ENCODE measurements at regions not wholly inside any gene's neighbourhood (a gene's known extent, or its start where the extent isn't known, plus 50 kb on each side); places are given as distances from the start of the nearest gene placed in this dataset.

DNA sequence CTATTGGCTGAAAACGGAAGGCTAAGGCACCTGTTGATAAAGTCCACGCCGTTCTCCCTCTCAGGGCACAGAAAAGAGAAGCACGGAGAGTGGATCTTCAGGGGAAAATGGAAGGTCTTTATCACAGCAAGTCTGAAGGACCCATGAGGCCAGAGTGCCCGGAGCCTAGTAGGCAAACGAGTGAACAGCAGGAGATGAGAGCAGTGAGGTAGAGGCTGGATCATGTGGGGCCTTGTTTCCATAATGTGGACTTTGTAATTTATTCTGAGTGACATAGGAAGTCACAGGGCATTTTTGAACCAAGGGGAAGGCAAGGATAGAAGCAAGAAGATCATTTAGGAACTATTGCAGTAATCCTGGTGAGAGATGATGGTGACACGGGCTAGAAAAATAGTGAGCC, 287.2 kb upstream of the NRIP1 start:
- Histone ChIP-seq H3K4me3 (peak overlapping the region in 1 of 10 experiments; percentile 9; a peak in 1 of 20 replicates), H4K20me1 (no peaks in the 10 kb centered on the region), H3K9ac (no peak overlapping the region), H3K36me3 (peaks cover 0 to 34% (median 3%) of the 10 kb centered on the region in 11 experiments; a peak in 7 of 22 replicates), H3K9me3 (replicated peaks in 1 of 11) (peaks cover 13 to 57% (median 46%) of the 10 kb centered on the region in 11 experiments; a peak in 21 of 22 replicates), H3K27ac (peak overlapping the region in 4 of 11 experiments; percentile 16 to 79 (median 24); a peak in 3 of 22 replicates), H3K4me1 (peaks cover 26 to 63% (median 46%) of the 10 kb centered on the region in 10 experiments), H3K4me2 (peak overlapping the region in 7 of 11 experiments; percentile 2 to 85 (median 75); a peak in 13 of 22 replicates), H3K27me3 (no peaks in the 10 kb centered on the region)
- TF ChIP-seq Cebpa-rat (IDR thresholded peaks at IDR 0.05), result no peak

DNA sequence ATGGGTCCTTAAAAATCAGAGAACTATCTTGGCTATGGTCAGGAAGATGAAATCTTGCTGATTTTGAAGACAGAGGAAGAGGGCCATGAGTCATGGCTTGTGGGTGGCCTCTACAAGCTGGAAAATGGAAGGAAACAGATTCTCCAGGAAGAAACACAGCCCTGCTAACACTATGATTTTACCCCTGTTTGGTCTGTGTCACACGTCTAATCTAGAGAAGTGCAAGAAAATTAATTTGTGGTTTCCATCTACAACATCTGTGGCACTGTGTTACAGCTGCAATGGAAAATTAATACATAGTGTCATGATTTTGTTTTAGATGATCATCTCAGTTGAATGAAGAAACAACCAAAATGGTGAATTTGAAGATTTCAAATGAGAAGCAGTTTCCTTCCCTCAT, 288.7 kb upstream of the NRIP1 start:
- Histone ChIP-seq H3K4me1 (peaks cover 26 to 78% (median 58%) of the 10 kb centered on the region in 10 experiments), H3K9me3 (replicated peaks in 1 of 11) (peaks cover 13 to 57% (median 39%) of the 10 kb centered on the region in 11 experiments; a peak in 21 of 22 replicates), H3K27ac (peak overlapping the region in 10 of 11 experiments; percentile 15 to 79 (median 72); a peak in 18 of 22 replicates), H3K36me3 (peaks cover 0 to 26% (median 3%) of the 10 kb centered on the region in 11 experiments; a peak in 5 of 22 replicates), H3K9ac (peak overlapping the region in 4 of 11 experiments; percentile 67 to 78 (median 71); a peak in 6 of 22 replicates), H3K4me2 (peak overlapping the region; percentile 63 to 85 (median 79)), H3K27me3 (no peaks in the 10 kb centered on the region), H4K20me1 (no peaks in the 10 kb centered on the region), H3K4me3 (peak overlapping the region in 4 of 10 experiments; percentile 46 to 56 (median 49); a peak in 5 of 20 replicates)
- TF ChIP-seq Cebpa-rat (IDR thresholded peaks at IDR 0.05), result no peak

DNA sequence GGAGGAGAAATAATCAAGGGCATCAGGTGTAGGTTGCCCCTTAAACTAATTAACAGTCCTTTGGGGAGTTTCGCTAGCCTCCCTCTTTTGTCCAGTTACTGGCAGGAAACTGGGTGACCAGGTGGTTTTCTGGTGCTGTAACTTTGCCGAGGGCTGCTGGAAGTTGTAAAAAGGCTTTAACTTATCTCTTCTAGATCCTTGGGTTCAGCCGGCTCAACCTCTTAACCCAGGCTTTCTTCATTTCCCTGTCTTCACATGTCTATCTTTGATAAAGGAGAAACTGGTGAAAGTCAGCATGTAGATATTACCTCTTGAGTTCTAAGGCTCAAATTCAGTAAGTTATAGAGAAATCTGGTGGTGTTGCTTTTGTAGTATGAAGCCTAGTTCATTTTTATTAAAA, 289.7 kb upstream of the NRIP1 start:
- peak overlapping the region in 9 of 11 experiments; percentile 18 to 78 (median 51); a peak in 17 of 22 replicates for H3K9ac ChIP-seq
- H3K4me1 ChIP-seq, result peaks cover 26 to 88% (median 60%) of the 10 kb centered on the region in 10 experiments
- no peaks in the 10 kb centered on the region for H3K27me3 ChIP-seq
- no peaks in the 10 kb centered on the region for H4K20me1 ChIP-seq
- H3K9me3 ChIP-seq (replicated peaks in 1 of 11), result peaks cover 9 to 55% (median 34%) of the 10 kb centered on the region in 11 experiments; a peak in 21 of 22 replicates
- peaks cover 0 to 19% (median 0%) of the 10 kb centered on the region in 11 experiments; a peak in 6 of 22 replicates for H3K36me3 ChIP-seq
- H3K4me3 ChIP-seq, result peak overlapping the region in 8 of 10 experiments; percentile 39 to 56 (median 47); a peak in 15 of 20 replicates
- H3K4me2 ChIP-seq, result peak overlapping the region; percentile 63 to 85 (median 79)
- H3K27ac ChIP-seq, result peak overlapping the region in 9 of 11 experiments; percentile 45 to 79 (median 73); a peak in 18 of 22 replicates
- no peak for TF ChIP-seq Cebpa-rat (IDR thresholded peaks at IDR 0.05)

DNA sequence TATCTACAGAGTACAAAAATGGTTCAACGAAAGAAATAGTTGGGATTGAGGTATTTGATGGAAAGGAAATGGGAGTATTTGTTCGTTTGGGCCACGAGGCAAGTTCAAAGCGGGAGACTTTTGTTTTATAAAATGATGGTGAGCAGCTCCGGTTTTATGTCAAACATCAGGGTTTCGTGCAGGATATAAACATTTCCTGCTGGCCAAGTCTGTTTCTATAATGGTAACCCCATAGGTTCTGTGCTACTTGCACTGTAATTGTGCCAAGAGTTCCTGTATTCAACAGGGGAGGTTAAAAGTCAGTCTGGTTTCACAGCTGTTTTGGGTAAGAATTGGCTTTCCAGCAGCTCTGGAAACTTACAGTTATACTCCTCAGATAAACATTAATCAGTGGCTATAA, 290.3 kb upstream of the NRIP1 start:
- peak overlapping the region; percentile 63 to 85 (median 79) for H3K4me2 ChIP-seq
- H3K9me3 ChIP-seq (replicated peaks in 1 of 11), result peaks cover 6 to 55% (median 33%) of the 10 kb centered on the region in 11 experiments; a peak in 21 of 22 replicates
- no peaks in the 10 kb centered on the region for H3K27me3 ChIP-seq
- peaks cover 26 to 94% (median 62%) of the 10 kb centered on the region in 10 experiments for H3K4me1 ChIP-seq
- peak overlapping the region in 9 of 11 experiments; percentile 45 to 79 (median 73); a peak in 18 of 22 replicates for H3K27ac ChIP-seq
- H3K4me3 ChIP-seq, result peak overlapping the region in 8 of 10 experiments; percentile 39 to 56 (median 47); a peak in 14 of 20 replicates
- H4K20me1 ChIP-seq, result no peaks in the 10 kb centered on the region
- peaks cover 0 to 16% (median 0%) of the 10 kb centered on the region in 11 experiments; a peak in 6 of 22 replicates for H3K36me3 ChIP-seq
- no peak for TF ChIP-seq Cebpa-rat (IDR thresholded peaks at IDR 0.05)
- peak overlapping the region in 9 of 11 experiments; percentile 16 to 78 (median 51); a peak in 16 of 22 replicates for H3K9ac ChIP-seq

DNA sequence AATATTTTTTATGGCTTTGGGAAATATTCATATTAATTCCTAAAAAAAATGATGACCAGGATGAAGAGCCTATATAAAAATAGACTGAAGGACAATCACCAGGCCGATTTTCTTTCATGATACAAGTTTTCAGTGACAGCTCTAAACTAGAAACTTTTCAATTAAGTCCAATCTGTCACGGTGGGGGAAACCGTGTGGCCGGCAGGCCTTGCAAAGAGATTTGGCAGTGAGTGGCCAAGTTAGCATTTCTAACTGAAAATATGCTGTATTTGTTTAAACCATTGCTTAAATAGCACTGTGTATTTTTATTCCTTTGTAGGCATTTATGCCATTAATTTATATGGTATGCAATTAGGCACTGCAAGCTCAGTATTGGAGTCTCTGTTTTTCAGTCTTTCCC, 294.5 kb upstream of the NRIP1 start:
- H3K4me3 ChIP-seq, result no peak overlapping the region; a peak in 1 of 20 replicates
- H3K4me2 ChIP-seq, result peak overlapping the region in 2 of 11 experiments; percentile 10 to 43; a peak in 3 of 22 replicates
- peaks cover 13 to 71% (median 40%) of the 10 kb centered on the region in 10 experiments for H3K4me1 ChIP-seq
- no peaks in the 10 kb centered on the region for H4K20me1 ChIP-seq
- H3K27me3 ChIP-seq, result no peaks in the 10 kb centered on the region
- H3K27ac ChIP-seq, result no peak overlapping the region
- no peak for TF ChIP-seq Cebpa-rat (IDR thresholded peaks at IDR 0.05)
- peaks cover 25 to 76% (median 57%) of the 10 kb centered on the region in 11 experiments for H3K9me3 ChIP-seq (replicated peaks in 1 of 11)
- H3K36me3 ChIP-seq, result peaks cover 0 to 24% (median 4%) of the 10 kb centered on the region in 11 experiments; a peak in 4 of 22 replicates
- H3K9ac ChIP-seq, result no peak overlapping the region

DNA sequence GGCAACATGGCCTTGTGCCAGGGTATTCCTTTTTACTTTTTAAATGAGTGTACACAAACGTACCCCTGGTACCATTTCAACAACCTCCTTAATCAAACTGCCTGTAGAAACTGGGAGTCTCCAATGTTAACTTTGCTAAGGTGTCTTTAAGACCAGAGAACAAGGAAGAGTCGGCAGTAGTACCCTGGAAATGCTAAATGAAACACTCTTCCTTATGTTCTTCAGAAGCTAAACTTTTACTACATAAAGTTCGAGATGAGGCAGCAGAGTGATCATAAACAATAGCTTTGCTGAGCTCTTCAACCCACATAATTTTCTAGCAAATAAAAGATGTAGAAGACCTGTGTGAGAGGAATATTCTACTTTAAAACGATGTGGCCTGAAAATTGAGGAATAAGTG, 297.7 kb upstream of the NRIP1 start:
- H3K9me3 ChIP-seq (replicated peaks in 1 of 11), result peaks cover 53 to 100% (median 87%) of the 10 kb centered on the region in 11 experiments
- no peak overlapping the region for H3K9ac ChIP-seq
- TF ChIP-seq Cebpa-rat (IDR thresholded peaks at IDR 0.05), result no peak

DNA sequence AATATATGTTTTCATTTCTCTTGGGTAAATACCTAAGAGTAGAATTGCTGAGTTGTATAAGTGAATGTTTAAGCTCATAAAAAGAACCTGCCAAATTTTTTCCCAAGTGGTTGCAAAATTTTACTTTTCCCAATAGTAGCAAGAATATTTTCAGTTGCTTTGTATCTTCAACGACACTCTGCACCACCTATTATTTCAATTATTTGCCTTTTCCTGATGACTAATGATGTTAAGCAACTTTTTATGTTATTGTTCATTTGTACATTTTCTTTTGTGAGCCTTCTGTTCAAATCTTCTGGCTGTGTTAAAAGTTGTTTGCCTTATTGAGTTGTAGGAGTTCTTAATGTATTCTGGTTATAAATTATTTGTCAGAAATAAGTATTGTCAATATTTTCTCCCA, 299.1 kb upstream of the NRIP1 start:
- Histone ChIP-seq H3K4me1 (peaks cover 0 to 35% (median 2%) of the 10 kb centered on the region in 10 experiments; a peak in 7 of 20 replicates), H3K9ac (no peak overlapping the region), H3K27me3 (no peaks in the 10 kb centered on the region), H3K4me3 (no peak overlapping the region), H3K9me3 (replicated peaks in 1 of 11) (peaks cover 58 to 100% (median 98%) of the 10 kb centered on the region in 11 experiments), H3K27ac (no peak overlapping the region), H4K20me1 (no peaks in the 10 kb centered on the region), H3K36me3 (peaks cover 0 to 37% (median 7%) of the 10 kb centered on the region in 11 experiments; a peak in 12 of 22 replicates), H3K4me2 (no peak overlapping the region)
- TF ChIP-seq Cebpa-rat (IDR thresholded peaks at IDR 0.05), result no peak

More for the DNA sequence above, 297.7 kb upstream of the NRIP1 start:
- H3K4me1 ChIP-seq, result peaks cover 0 to 39% (median 15%) of the 10 kb centered on the region in 10 experiments; a peak in 12 of 20 replicates
- no peak overlapping the region for H3K4me2 ChIP-seq
- no peaks in the 10 kb centered on the region for H3K27me3 ChIP-seq
- H3K27ac ChIP-seq, result no peak overlapping the region
- no peak overlapping the region; a peak in 1 of 20 replicates for H3K4me3 ChIP-seq
- H4K20me1 ChIP-seq, result no peaks in the 10 kb centered on the region
- H3K36me3 ChIP-seq, result peaks cover 0 to 33% (median 7%) of the 10 kb centered on the region in 11 experiments; a peak in 12 of 22 replicates

DNA sequence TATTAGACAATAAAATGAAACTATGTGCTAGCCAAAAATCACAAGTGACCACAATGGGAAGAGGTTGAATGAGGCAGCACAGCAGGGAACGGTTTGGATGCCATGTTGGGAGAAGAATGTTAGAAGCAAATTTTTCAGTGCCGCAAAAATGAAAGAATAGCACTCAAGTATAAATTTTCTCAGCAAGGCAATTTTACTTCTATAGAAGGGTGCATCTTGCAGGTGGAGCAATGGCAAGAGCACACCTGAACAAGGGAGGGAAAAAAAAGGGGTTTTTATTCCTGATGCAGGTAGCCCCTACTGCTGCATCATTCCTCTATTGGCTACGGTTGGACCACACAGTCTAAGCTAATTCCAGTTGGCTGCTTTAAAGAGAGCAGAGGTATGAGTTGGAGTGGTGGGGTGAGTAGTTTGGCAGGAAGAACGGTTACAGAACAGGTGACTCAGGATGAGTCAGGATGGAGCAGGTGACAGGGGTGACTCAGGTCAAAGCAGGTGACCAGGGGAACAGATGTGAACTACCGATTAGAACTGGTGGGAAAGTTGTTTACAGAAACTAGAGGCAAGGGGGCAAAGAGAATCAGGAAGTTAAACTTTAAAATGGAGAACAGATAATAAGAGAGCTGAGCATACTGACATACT, 301.1 kb upstream of the NRIP1 start:
- no peak for TF ChIP-seq Cebpa-rat (IDR thresholded peaks at IDR 0.05)
- Histone ChIP-seq H3K27ac (no peak overlapping the region), H3K4me1 (peaks cover 6 to 35% (median 9%) of the 10 kb centered on the region in 10 experiments; a peak in 17 of 20 replicates), H3K9ac (no peak overlapping the region), H3K9me3 (replicated peaks in 1 of 11) (peaks cover 54 to 88% (median 81%) of the 10 kb centered on the region in 11 experiments), H3K4me3 (peak overlapping the region in 3 of 10 experiments; percentile 2 to 17 (median 15); a peak in 1 of 20 replicates), H3K27me3 (no peaks in the 10 kb centered on the region), H3K36me3 (peaks cover 0 to 33% (median 7%) of the 10 kb centered on the region in 11 experiments; a peak in 12 of 22 replicates), H3K4me2 (no peak overlapping the region), H4K20me1 (no peaks in the 10 kb centered on the region)
